GM20000 (cell line): ENCODE measurements at regions not wholly inside any gene's neighbourhood (a gene's known extent, or its start where the extent isn't known, plus 50 kb on each side); places are given as distances from the start of the nearest gene placed in this dataset.

Experiments used
- DNase-seq: peaks from one replicate; pipeline ENCODE4 v3.0.0; 2012; ENCODE audit warnings: low spot score
- CTCF ChIP-seq: IDR thresholded peaks from 2 replicates; pipeline ENCODE4 v1.5.1; 2012; ENCODE audit warnings: mild to moderate bottlenecking, control low read depth; ENCODE audit errors: extremely low read depth, missing control alignments

GRCh38 chr13:44887515-44887914, 101.8 kb downstream of the NUFIP1 start:
- TF ChIP-seq CTCF = no peak
- DNase-seq = no peak

- no peak for TF ChIP-seq CTCF
- DNase-seq = no peak
Measured at GRCh38 chr13:44884076-44884729, 105.1 kb downstream of the NUFIP1 start.

GRCh38 chr13:44879452-44880058, 109.7 kb downstream of the NUFIP1 start:
- peak; percentile 40 for TF ChIP-seq CTCF
- peak; percentile 33 for DNase-seq

GRCh38 chr13:44876782-44877324, 112.4 kb downstream of the NUFIP1 start:
- TF ChIP-seq CTCF = no peak
- no peak for DNase-seq

- TF ChIP-seq CTCF = no peak
- DNase-seq = no peak
Measured at GRCh38 chr13:44874886-44875630, 114.2 kb downstream of the NUFIP1 start.

- no peak for TF ChIP-seq CTCF
- DNase-seq = no peak
Measured at GRCh38 chr13:44874176-44874575, 115.1 kb downstream of the NUFIP1 start.

- TF ChIP-seq CTCF = no peak
- no peak for DNase-seq
Measured at GRCh38 chr13:44873461-44873860, 115.8 kb downstream of the NUFIP1 start.
